Body of pancreas (tissue), 4 donors: ENCODE measurements at regions not wholly inside any gene's neighbourhood (a gene's known extent, or its start where the extent isn't known, plus 50 kb on each side); places are given as distances from the start of the nearest gene placed in this dataset.

Source experiments
- CTCF ChIP-seq, 7 experiments: fragments of 450-650 bp in 4 of 7; fragments of 200-600 bp in 3 of 7; sonication (generic) in 3 of 7; IDR thresholded peaks; one replicate each; pipeline ENCODE4 v1.5.1; 2016 to 2019; ENCODE audit warnings: antibody characterized with exemption in 7 of 7
- POLR2A ChIP-seq, 3 donors: fragments of 450-650 bp; IDR thresholded peaks; one replicate each; pipeline ENCODE4 v1.6.1; 2016; ENCODE audit warnings: antibody characterized with exemption in 3 of 3, mild to moderate bottlenecking in 2 of 3

DNA sequence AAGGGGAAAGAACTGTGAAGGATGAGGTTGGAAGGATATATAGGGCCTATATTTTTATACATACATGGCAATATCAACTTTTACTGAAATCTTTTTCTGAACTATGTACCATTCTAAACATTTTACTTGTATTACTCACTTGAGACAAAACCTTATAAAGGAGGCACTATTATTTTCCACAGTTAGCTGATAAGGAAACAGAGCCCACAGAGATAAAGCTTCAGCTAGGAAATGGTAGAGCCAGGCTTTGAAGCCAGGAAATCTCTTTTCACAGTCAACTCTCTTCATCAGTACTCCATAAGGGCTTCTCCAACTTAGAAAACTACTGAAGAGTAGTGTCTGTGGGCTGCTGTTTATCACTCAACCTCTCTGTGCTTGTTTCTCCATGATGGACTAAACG lies 613.7 kb downstream of the PRELID2 start:
- no peak for TF ChIP-seq POLR2A (IDR thresholded peaks at IDR 0.05)
- no peak for TF ChIP-seq CTCF (IDR thresholded peaks at IDR 0.05)
